GM12878 (cell line): ENCODE measurements at regions not wholly inside any gene's neighbourhood (a gene's known extent, or its start where the extent isn't known, plus 50 kb on each side); places are given as distances from the start of the nearest gene placed in this dataset.

Source experiments
- ATAC-seq: fragments of 200-7000 bp; cut with Tn5 transposase; 3 replicates; pipeline ENCODE4 v1.9.1; 2020; ENCODE audit warnings: mild to moderate bottlenecking, moderate library complexity
- BruUV-seq: library from RNA; stranded (reverse); fragments of 400-500 nt; replicated peaks from 2 replicates; lab custom pipeline; 2021; lab: Mats Ljungman, UMichigan
- CTCF ChIA-PET: fragments of 300-600 bp; sonication (Branson Sonifier 250); formaldehyde crosslinking; extraction: SDS; loops from one replicate; lab custom pipeline; 2021; ENCODE audit warnings: inconsistent platforms; lab: Yijun Ruan, JAX
- POLR2A ChIA-PET: fragments of 350-600 bp; formaldehyde crosslinking; extraction: SDS; loops from one replicate; lab custom pipeline; 2021; ENCODE audit warnings: inconsistent platforms; lab: Charles Lee
- RAD21 ChIA-PET: fragments of 300-600 bp; sonication (Branson Sonifier 250); formaldehyde crosslinking; loops from one replicate; lab custom pipeline; 2023; ENCODE audit warnings: antibody characterized with exemption; ENCODE audit not compliant: unreplicated experiment; lab: Charles Lee
- SMC1A ChIA-PET: fragments of 300-600 bp; sonication (Branson Sonifier 250); formaldehyde crosslinking; loops from one replicate; lab custom pipeline; 2023; ENCODE audit not compliant: unreplicated experiment, uncharacterized antibody; lab: Charles Lee
- DNase-seq: peaks from one replicate; pipeline ENCODE4 v3.0.0-alpha.2; 2011; ENCODE audit warnings: low read depth, low spot score
- FAIRE-seq: peaks from 3 replicates; lab custom pipeline; 2011; peaks lifted over from hg19 to GRCh38; lab: Jason Lieb, UNC
- H2AFZ ChIP-seq: 2 replicates; pipeline ENCODE4 v1.6.0; 2011; ENCODE audit warnings: low read depth, low read length, control low read depth; ENCODE audit not compliant: control insufficient read depth
- H3K27ac ChIP-seq: 2 replicates; pipeline ENCODE4 v1.5.1; 2011; ENCODE audit warnings: control low read depth; ENCODE audit not compliant: control insufficient read depth, insufficient read depth
- H3K27me3 ChIP-seq, 2 experiments: replicated peaks in 1 of 2; 2 replicates each; pipeline versions ENCODE4 v1.6.0 to v1.6.1; 2011; ENCODE audit warnings: low read length in 1 of 2; ENCODE audit not compliant: control insufficient read depth in 2 of 2, insufficient read depth in 2 of 2
- H3K36me3 ChIP-seq, 2 experiments: 2 replicates each; pipeline ENCODE4 v1.5.1; 2011; ENCODE audit warnings: low read length in 1 of 2; ENCODE audit not compliant: control insufficient read depth in 2 of 2, insufficient read depth in 2 of 2
- H3K4me1 ChIP-seq: 2 replicates; pipeline ENCODE4 v1.6.1; 2011; ENCODE audit warnings: mild to moderate bottlenecking, low read length, moderate library complexity, mixed read lengths; ENCODE audit not compliant: control insufficient read depth, insufficient read depth
- H3K4me2 ChIP-seq: 2 replicates; pipeline ENCODE4 v1.6.0; 2011; ENCODE audit warnings: control low read depth; ENCODE audit not compliant: control insufficient read depth, insufficient read depth
- H3K4me3 ChIP-seq: fragments of 200-600 bp; sonication (generic); 2 replicates; pipeline ENCODE4 v1.5.1; 2016
- H3K79me2 ChIP-seq: 2 replicates; pipeline ENCODE4 v1.6.0; 2011; ENCODE audit warnings: low read length; ENCODE audit not compliant: control insufficient read depth, insufficient read depth
- H3K9ac ChIP-seq: 2 replicates; pipeline ENCODE4 v1.8.0; 2011; ENCODE audit warnings: low read length, control low read depth, mixed read lengths; ENCODE audit not compliant: control insufficient read depth, insufficient read depth
- H3K9me3 ChIP-seq: replicated peaks from 3 replicates; pipeline ENCODE4 v1.5.1; 2011; ENCODE audit warnings: mild to moderate bottlenecking, low read length; ENCODE audit not compliant: control insufficient read depth, insufficient read depth
- H4K20me1 ChIP-seq: 2 replicates; pipeline ENCODE4 v1.6.0; 2011; ENCODE audit not compliant: control insufficient read depth, insufficient read depth
- ASH2L ChIP-seq: fragments of 300-600, 200-600 bp; sonication (generic); IDR thresholded peaks from 2 replicates; pipeline ENCODE4 v1.6.1; 2017; ENCODE audit warnings: low read depth, mild to moderate bottlenecking, borderline replicate concordance
- E4F1 ChIP-seq: fragments of 450-650 bp; IDR thresholded peaks from 2 replicates; pipeline ENCODE4 v1.6.1; 2018; ENCODE audit warnings: borderline replicate concordance, mild to moderate bottlenecking; ENCODE audit not compliant: partially characterized antibody
- WRNIP1 ChIP-seq: IDR thresholded peaks from 2 replicates; pipeline ENCODE4 v1.6.1; 2011; ENCODE audit warnings: low read depth, low read length, improper control_type of control experiment, borderline replicate concordance
- ZZZ3 ChIP-seq: IDR thresholded peaks from 2 replicates; pipeline ENCODE4 v1.6.1; 2011; ENCODE audit warnings: low read depth; ENCODE audit not compliant: control insufficient read depth, insufficient read length
- WGBS: methylation state at CpG from one replicate; pipeline ENCODE4 v1.1.6; 2016; ENCODE audit warnings: low lambda C conversion rate; ENCODE audit not compliant: insufficient replicate concordance, insufficient coverage; ENCODE audit errors: missing lambda C conversion rate; 5-methylcytosine and 5-hydroxymethylcytosine counted together
- in situ Hi-C: fragments of 300-500 bp; cut with MboI; formaldehyde crosslinking; loops from 9 replicates; pipeline ENCODE4 v1.14.3; 2018; ENCODE audit warnings: mixed read lengths
- intact Hi-C: fragments of 100-400 bp; cut with micrococcal nuclease; formaldehyde crosslinking; loops from one replicate; pipeline ENCODE4 v1.14.2; 2022; ENCODE audit not compliant: unreplicated experiment

DNA sequence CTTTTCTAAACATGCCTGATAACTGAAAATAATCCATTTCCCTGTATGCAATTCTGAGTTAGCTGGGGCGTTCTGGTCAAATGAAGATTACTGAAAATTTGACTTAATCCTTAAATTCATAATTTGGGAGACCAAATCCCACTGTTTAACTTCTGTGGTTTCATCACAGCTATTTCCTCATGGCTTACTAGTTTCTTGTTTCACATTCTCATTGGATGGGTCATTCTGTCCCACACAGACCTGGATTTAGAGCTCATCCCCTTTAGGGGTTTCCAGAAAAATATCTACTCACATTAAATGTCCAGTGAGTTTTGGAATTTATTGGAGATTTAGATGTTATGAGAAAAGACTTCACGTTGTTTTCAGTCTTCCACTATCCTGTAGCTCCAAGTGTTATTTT, 709.3 kb upstream of the KLHL1 start (continued):
- TF ChIP-seq E4F1 (no peak), ASH2L (no peak)

- intact Hi-C loops: no loop called here
- in situ Hi-C loops: no loop called here
- ChIA-PET SMC1A (no interaction called here), CTCF (no interaction called here), RAD21 (no interaction called here), POLR2A (no interaction called here)
- no peaks in the 10 kb centered on the region for H3K27me3 ChIP-seq
- H3K4me1 ChIP-seq: no peaks in the 10 kb centered on the region
- no peaks in the 10 kb centered on the region for H3K9me3 ChIP-seq
- no peaks in the 10 kb centered on the region for H4K20me1 ChIP-seq
- no peak for FAIRE-seq
- no peak overlapping the region for H3K9ac ChIP-seq
- no peak for DNase-seq
- WGBS: 30% methylated on average over 5 of the region's 5 CpGs
- no TSS peak for BruUV-seq
- TF ChIP-seq ZZZ3 (no peak), WRNIP1 (no peak)
- no peak overlapping the region for H3K4me2 ChIP-seq
- no peak for ATAC-seq
- no peak overlapping the region for H3K27ac ChIP-seq
- H2AFZ ChIP-seq: no peak overlapping the region
- H3K36me3 ChIP-seq: no peaks in the 10 kb centered on the region
- no peak overlapping the region for H3K4me3 ChIP-seq
- no peaks in the 10 kb centered on the region for H3K79me2 ChIP-seq
Observed at GRCh38 chr13:70816853-70817252, 708.6 kb upstream of the KLHL1 start.
